ENCODE measurements at regions not wholly inside any gene's neighbourhood (a gene's known extent, or its start where the extent isn't known, plus 50 kb on each side); places are given as distances from the start of the nearest gene placed in this dataset.

- intact Hi-C loops (cut with DNase I) = no loop called here
- ATAC-seq (no peak), DNase-seq (no peak), FAIRE-seq (no peak)
- no peak overlapping the region for H3K27ac ChIP-seq
- 89 to 95% methylated on average over 2 of the region's 2 CpGs for WGBS, 2 donors
- no peaks in the 10 kb centered on the region for H3K36me3 ChIP-seq
- H3K4me3 ChIP-seq = no peak overlapping the region
- no peaks in the 10 kb centered on the region for H3K27me3 ChIP-seq
- H3K4me1 ChIP-seq = peaks cover 0 to 5% (median 4%) of the 10 kb centered on the region in 3 donors
- no peaks in the 10 kb centered on the region for H3K9me3 ChIP-seq
- TF ChIP-seq CTCF (IDR thresholded peaks at IDR 0.05) = no peak
These were observed 50.2 kb upstream of the AKR1E2 start for GRCh38 chr10:4775808-4776207.

- DNase-seq = no peak
- TF ChIP-seq CTCF (IDR thresholded peaks at IDR 0.05) = no peak
- Histone ChIP-seq H3K36me3 (no peaks in the 10 kb centered on the region), H3K9me3 (no peaks in the 10 kb centered on the region), H3K27me3 (no peaks in the 10 kb centered on the region), H3K27ac (no peak overlapping the region), H3K4me3 (no peak overlapping the region), H3K4me1 (peaks cover 0 to 5% (median 4%) of the 10 kb centered on the region in 3 donors)
- intact Hi-C loops (cut with DNase I) = no loop called here
- WGBS, 2 donors = 61 to 76% methylated on average over 2 of the region's 2 CpGs
- no peak for FAIRE-seq
- no peak for ATAC-seq
These were observed 53.8 kb upstream of the AKR1E2 start for GRCh38 chr10:4772202-4772570.

DNA sequence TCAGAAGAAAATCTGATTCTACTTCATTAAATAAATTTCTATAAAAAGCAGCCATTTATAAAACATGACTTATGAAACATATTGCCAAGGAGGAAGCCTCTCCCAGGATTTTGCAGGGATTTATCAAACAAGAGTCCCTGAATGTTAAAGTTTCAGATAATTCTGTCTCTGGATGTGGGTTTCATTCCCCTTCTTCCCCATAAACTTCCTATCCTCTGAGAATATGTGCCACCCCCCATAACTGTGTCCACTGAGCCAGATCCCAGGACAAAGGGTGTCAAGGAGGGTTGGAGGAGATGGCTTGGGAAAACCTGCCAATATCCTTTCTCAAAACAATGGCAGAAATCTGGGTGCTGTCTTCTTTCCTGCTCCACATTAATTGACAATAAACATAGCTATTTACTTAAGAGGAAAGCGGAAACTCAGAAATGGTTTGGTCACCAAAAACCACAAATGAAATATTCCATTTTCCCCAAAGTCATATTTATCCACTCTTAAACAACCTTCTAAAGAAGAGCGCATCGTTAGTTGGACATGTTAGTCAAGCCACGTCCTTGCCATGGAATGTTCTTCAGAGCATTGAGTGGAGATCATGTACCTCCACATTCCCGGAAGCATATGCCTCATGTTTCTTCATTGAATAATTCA lies 54.3 kb upstream of the AKR1E2 start:
- DNase-seq (no peak), ATAC-seq (no peak), FAIRE-seq (no peak)
- H3K9me3 ChIP-seq = no peaks in the 10 kb centered on the region
- intact Hi-C loops (cut with DNase I) = no loop called here
- peak overlapping the region in 2 of 4 donors; percentile 45 to 61 for H3K27ac ChIP-seq
- TF ChIP-seq CTCF (IDR thresholded peaks at IDR 0.05) = no peak
- no peaks in the 10 kb centered on the region for H3K27me3 ChIP-seq
- 69 to 75% methylated on average over 5 of the region's 5 CpGs for WGBS, 2 donors
- no peaks in the 10 kb centered on the region for H3K36me3 ChIP-seq
- peaks cover 0 to 5% (median 4%) of the 10 kb centered on the region in 3 donors for H3K4me1 ChIP-seq
- H3K4me3 ChIP-seq = no peak overlapping the region

GRCh38 chr10:4770801-4771553 lies 55.0 kb upstream of the AKR1E2 start:
- Histone ChIP-seq H3K4me1 (peaks cover 0 to 5% (median 4%) of the 10 kb centered on the region in 3 donors), H3K36me3 (no peaks in the 10 kb centered on the region), H3K27ac (peak overlapping the region in 2 of 4 donors; percentile 45 to 61), H3K27me3 (no peaks in the 10 kb centered on the region), H3K9me3 (no peaks in the 10 kb centered on the region), H3K4me3 (no peak overlapping the region)
- peak; percentile 93 for FAIRE-seq
- WGBS, 2 donors = 9 to 16% methylated on average over 3 of the region's 3 CpGs
- intact Hi-C loops (cut with DNase I) = no loop called here
- DNase-seq = no peak
- peak in 3 of 4 donors; percentile 73 to 89 (median 86) for ATAC-seq
- peak in 1 of 4 donors; percentile 7 for TF ChIP-seq CTCF (IDR thresholded peaks at IDR 0.05)

DNA sequence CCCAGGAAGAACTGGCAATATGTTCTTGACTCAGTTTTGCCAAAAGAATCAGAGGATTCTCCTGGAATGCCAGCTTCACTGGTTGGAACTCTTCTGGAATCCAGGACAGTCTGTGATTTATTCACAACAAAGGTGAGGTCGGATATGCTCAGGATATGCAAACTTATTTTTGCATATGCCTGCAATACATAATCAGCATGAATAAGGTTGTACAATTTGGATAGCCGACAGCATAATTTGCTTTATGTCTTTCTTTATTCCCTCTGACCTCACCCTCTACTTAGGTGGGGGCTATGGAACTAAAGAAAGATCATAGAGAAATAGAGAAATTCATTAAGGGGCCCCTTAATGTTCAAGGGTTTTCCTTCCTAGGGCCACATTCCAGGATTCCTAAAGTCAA lies 57.6 kb upstream of the AKR1E2 start:
- FAIRE-seq (no peak), DNase-seq (no peak), ATAC-seq (no peak)
- intact Hi-C loops (cut with DNase I) = loop anchor here in 2 of 3 donors (10.0 kb wide), 2 partner anchors 1554 to 1564 kb away; no protein-coding TSS in a partner anchor
- no peak overlapping the region for H3K4me3 ChIP-seq
- no peak overlapping the region for H3K27ac ChIP-seq
- TF ChIP-seq CTCF (IDR thresholded peaks at IDR 0.05) = no peak
- no peaks in the 10 kb centered on the region for H3K36me3 ChIP-seq
- no peaks in the 10 kb centered on the region for H3K27me3 ChIP-seq
- 70 to 78% methylated on average over 2 of the region's 2 CpGs for WGBS, 2 donors
- H3K9me3 ChIP-seq = no peaks in the 10 kb centered on the region
- peaks cover 0 to 5% (median 4%) of the 10 kb centered on the region in 3 donors for H3K4me1 ChIP-seq

All from pancreas (tissue), 10 donors.